GM12873 (cell line): ENCODE measurements at regions not wholly inside any gene's neighbourhood (a gene's known extent, or its start where the extent isn't known, plus 50 kb on each side); places are given as distances from the start of the nearest gene placed in this dataset.

Experiments
- TF ChIP-seq, protein P1 (sequence below): IDR thresholded peaks from 2 replicates; pipeline ENCODE4 v1.5.1; 2012; ENCODE audit warnings: low read depth, mild to moderate bottlenecking, moderate library complexity, low read length, control low read depth; ENCODE audit not compliant: insufficient read depth; ENCODE audit errors: missing control alignments

DNA sequence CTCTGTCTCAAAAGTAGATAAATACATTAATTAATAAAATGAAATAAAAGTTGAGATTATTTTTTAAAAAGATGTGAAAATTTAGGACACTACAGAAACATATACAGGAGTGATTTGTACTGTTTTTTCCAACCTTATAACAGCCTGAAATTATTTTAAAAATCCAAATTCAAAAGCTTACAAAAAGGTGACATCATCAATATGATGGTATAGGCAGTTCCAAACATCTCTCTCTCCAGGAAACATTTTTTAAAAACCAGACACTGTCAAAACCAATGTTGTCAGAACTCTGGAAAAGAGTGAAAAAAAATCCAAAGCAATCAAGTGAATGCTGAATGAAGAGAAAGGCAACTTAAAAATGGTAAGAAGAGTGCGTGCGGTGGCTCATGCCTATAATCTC, 76.7 kb downstream of the HHEX start:
- TF ChIP-seq, protein P1, sequence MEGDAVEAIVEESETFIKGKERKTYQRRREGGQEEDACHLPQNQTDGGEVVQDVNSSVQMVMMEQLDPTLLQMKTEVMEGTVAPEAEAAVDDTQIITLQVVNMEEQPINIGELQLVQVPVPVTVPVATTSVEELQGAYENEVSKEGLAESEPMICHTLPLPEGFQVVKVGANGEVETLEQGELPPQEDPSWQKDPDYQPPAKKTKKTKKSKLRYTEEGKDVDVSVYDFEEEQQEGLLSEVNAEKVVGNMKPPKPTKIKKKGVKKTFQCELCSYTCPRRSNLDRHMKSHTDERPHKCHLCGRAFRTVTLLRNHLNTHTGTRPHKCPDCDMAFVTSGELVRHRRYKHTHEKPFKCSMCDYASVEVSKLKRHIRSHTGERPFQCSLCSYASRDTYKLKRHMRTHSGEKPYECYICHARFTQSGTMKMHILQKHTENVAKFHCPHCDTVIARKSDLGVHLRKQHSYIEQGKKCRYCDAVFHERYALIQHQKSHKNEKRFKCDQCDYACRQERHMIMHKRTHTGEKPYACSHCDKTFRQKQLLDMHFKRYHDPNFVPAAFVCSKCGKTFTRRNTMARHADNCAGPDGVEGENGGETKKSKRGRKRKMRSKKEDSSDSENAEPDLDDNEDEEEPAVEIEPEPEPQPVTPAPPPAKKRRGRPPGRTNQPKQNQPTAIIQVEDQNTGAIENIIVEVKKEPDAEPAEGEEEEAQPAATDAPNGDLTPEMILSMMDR = no peak

DNA sequence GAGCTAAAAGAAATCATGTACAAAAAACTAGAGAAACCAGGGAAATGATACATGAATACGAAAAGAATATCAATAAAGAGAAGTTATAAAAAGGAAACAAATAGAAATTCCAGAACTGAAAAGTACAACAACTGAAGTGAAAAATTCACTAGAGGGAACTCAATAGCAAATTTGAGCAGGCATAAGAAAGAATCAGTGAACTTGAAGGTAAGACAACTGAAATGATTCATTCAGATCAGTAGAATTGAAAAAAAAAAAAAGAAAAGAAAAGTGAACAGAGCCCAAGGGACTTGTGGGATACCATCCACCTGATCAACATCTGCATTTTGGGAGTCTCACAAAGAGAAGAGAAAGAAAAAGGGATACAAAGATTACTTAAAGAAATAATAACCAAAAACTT, 78.3 kb downstream of the HHEX start:
- TF ChIP-seq, protein P1 = no peak

DNA sequence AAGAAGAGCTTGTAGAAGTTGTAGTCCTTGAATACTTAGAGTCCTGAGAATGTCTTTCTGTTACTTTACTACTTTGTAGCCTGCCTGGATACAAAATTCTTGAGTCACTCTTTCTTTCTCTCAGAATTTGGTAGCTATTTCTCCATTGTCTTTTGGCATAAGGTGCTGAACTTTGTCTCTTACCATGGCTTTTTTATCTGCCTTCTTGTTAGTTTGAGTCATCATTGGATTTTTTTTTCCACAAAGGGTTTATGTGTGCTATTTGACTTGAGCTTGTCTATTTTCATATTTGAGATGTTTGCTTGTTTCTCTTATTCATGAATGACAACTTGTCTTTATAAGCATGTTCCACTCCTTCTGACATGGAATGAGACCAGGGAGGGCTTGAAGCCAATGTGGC, 74.5 kb upstream of the EXOC6 start:
- TF ChIP-seq, protein P1 = no peak

DNA sequence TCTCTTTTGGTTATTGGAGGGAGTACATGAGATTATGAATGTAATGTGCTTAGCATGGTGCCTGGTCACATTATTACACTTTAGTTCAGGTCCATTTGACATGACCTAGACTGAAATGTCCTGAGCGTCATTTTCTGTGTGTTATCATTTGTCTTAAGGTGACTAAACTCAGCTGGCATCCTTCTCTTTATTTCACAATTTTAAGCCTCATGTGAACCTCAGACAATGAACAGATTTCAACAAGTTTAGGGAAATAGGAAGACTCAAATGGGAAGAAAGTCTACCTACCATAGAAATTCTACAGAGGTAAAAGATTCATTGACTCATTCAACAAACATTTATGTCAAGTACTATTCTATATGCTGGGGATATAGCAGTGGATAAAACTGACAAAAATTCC, 70.2 kb upstream of the EXOC6 start:
- TF ChIP-seq, protein P1 = no peak

DNA sequence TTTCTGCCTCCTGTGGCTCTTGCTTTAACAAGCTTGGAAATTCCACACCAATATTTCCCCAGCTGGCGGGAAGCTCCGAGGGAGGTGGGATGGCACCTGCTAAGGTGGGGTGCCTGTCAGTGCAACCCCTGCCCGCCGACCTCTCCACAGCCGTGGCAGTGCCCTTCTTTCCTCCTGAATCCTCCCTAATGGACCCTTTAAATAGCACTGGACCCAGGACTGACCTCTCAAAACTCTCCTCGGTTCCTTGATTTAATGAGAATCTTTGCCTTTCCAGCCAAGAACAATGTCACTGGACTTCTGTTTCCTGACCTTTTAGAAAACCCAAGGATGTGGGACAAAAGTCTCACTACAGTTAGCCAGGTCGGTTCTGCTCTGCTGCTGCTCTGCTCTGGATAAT, 63.2 kb upstream of the EXOC6 start:
- TF ChIP-seq, protein P1 = no peak

DNA sequence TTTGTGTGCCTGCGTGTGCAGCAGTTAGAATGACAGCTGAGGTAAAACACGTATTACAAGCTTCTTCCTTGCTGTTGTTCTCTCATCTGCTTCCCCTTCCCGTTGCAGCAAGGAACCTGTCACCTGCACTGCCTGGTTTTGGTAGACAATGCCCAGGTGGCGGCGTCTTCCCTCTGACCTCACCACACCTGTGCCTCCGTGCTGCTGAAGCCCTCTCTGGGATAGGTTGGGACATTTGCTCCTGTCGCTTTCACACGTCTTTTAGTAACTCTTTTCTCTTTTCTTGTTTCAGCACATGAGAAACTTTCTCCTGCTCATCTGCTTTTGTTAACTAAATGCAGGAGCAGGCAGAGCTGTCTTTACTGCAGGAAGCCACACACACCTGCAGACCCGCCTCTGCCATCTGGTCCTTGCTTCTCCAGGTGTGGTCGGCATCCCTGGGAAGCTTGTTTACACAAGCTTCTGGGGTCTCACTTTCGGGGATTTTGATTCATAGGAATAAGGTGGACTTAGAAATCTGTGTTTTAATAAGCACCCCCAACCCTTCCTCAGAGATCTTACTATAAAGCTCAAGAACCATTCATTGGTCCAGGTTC, 60.7 kb upstream of the EXOC6 start:
- TF ChIP-seq, protein P1 = no peak

DNA sequence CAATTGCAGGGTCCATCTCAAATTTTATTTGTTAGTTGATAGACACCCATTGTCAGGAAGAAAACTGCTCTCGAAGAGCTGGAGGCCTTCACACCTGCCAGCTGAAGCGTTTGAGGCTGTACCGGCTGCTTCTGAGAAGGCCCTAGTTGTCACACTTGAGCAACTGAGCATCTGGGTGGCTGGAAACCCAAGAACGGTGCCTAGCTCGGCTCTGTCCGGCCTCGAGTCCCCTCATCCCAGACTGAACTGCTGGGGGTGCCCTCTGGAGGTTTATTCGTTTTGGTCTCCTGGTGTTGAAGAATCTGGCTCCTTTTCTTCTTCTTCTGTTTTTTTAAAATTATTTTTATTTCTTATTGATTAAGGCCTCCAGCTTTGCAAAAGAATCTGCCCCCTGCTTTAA, 59.3 kb upstream of the EXOC6 start:
- TF ChIP-seq, protein P1 = no peak
